ENCODE measurements at regions not wholly inside any gene's neighbourhood (a gene's known extent, or its start where the extent isn't known, plus 50 kb on each side); places are given as distances from the start of the nearest gene placed in this dataset.

- TF ChIP-seq CTCF (conservative IDR thresholded peaks at IDR 0.05 in 1 of 2, IDR thresholded peaks at IDR 0.05 in 1 of 2; ENCODE audit: extremely low read depth in 1 of 2, insufficient read depth in 1 of 2, low read depth in 1 of 2, low read length in 2 of 2) (no peak), EZH2 (IDR thresholded peaks at IDR 0.05; ENCODE audit: borderline replicate concordance, low read length) (no peak)
Observed at GRCh38 chr13:73913751-73914518, 220.3 kb downstream of the KLF12 start.

Measured in mammary epithelial cell (primary cell).